WTC11 (cell line): ENCODE measurements at regions not wholly inside any gene's neighbourhood (a gene's known extent, or its start where the extent isn't known, plus 50 kb on each side); places are given as distances from the start of the nearest gene placed in this dataset.

Source experiments
- ATAC-seq: fragments of 200-7000 bp; cut with Tn5 transposase; 2 replicates; pipeline ENCODE4 v1.10.0; 2021; ENCODE audit warnings: mild to moderate bottlenecking, moderate library complexity
- CTCF ChIA-PET: fragments of 300-600 bp; sonication (Branson Sonifier 250); formaldehyde crosslinking; loops from one replicate; lab custom pipeline; 2021; ENCODE audit warnings: antibody characterized with exemption; lab: Charles Lee
- POLR2A ChIA-PET: fragments of 350-600 bp; sonication (Branson Sonifier 250); formaldehyde crosslinking; loops from one replicate; lab custom pipeline; 2021; ENCODE audit warnings: antibody characterized with exemption; lab: Charles Lee
- DNase-seq: peaks from one replicate; pipeline ENCODE4 v3.0.0; 2021; ENCODE audit warnings: low spot score
- H3K27ac Mint-ChIP-seq: 2 replicates; pipeline ENCODE4 v1.8.0; 2021; ENCODE audit warnings: mixed read lengths
- H3K27me3 Mint-ChIP-seq: 2 replicates; pipeline ENCODE4 v1.8.0; 2021; ENCODE audit warnings: low read depth, mild to moderate bottlenecking, moderate library complexity, mixed read lengths
- H3K36me3 Mint-ChIP-seq: 2 replicates; pipeline ENCODE4 v1.8.0; 2021; ENCODE audit warnings: mixed read lengths
- H3K4me1 Mint-ChIP-seq: 2 replicates; pipeline ENCODE4 v1.8.0; 2022; ENCODE audit warnings: mixed read lengths
- H3K4me3 Mint-ChIP-seq: 2 replicates; pipeline ENCODE4 v1.8.0; 2021; ENCODE audit warnings: mild to moderate bottlenecking, moderate library complexity, mixed read lengths
- H3K9me3 Mint-ChIP-seq: 2 replicates; pipeline ENCODE4 v1.8.0; 2021; ENCODE audit warnings: mixed read lengths
- ATF3 ChIP-seq: sonication (generic); formaldehyde crosslinking; conservative IDR thresholded peaks from 2 replicates; pipeline ENCODE4 v1.8.1; 2022; ENCODE audit warnings: mild to moderate bottlenecking, missing genetic modification reagents
- CTCF ChIP-seq: fragments of 200-600 bp; IDR thresholded peaks from 2 replicates; pipeline ENCODE4 v1.8.0; 2022; ENCODE audit warnings: antibody characterized with exemption
- ERG ChIP-seq: fragments of 250-450 bp; sonication (Bioruptor Pico); IDR thresholded peaks from 2 replicates; pipeline ENCODE4 v1.8.0; 2021; ENCODE audit warnings: mild to moderate bottlenecking
- ESRRA ChIP-seq: sonication (generic); formaldehyde crosslinking; IDR thresholded peaks from 2 replicates; pipeline ENCODE4 v1.8.1; 2022; ENCODE audit warnings: mild to moderate bottlenecking, missing genetic modification reagents, borderline replicate concordance
- FOXP4 ChIP-seq: sonication (generic); formaldehyde crosslinking; IDR thresholded peaks from 2 replicates; pipeline ENCODE4 v1.8.0; 2022; ENCODE audit warnings: mild to moderate bottlenecking, missing genetic modification reagents
- KAT7 ChIP-seq: sonication (generic); formaldehyde crosslinking; IDR thresholded peaks from 2 replicates; pipeline ENCODE4 v1.8.1; 2023; ENCODE audit warnings: missing genetic modification reagents, mild to moderate bottlenecking, borderline replicate concordance
- NR3C1 ChIP-seq: sonication (generic); formaldehyde crosslinking; conservative IDR thresholded peaks from 2 replicates; pipeline ENCODE4 v1.8.1; 2023; ENCODE audit warnings: low read depth, mild to moderate bottlenecking, missing genetic modification reagents
- PRDM15 ChIP-seq: sonication (generic); formaldehyde crosslinking; IDR thresholded peaks from 2 replicates; pipeline ENCODE4 v1.8.0; 2022; ENCODE audit warnings: missing genetic modification reagents
- SP1 ChIP-seq: sonication (generic); formaldehyde crosslinking; conservative IDR thresholded peaks from 2 replicates; pipeline ENCODE4 v1.8.1; 2022; ENCODE audit warnings: missing genetic modification reagents
- USF2 ChIP-seq: sonication (generic); formaldehyde crosslinking; IDR thresholded peaks from 2 replicates; pipeline ENCODE4 v1.8.1; 2023; ENCODE audit warnings: mild to moderate bottlenecking, missing genetic modification reagents, moderate library complexity
- ZBTB21 ChIP-seq: sonication (generic); formaldehyde crosslinking; IDR thresholded peaks from 2 replicates; pipeline ENCODE4 v1.8.1; 2023; ENCODE audit warnings: mild to moderate bottlenecking, missing genetic modification reagents, borderline replicate concordance
- ZMAT4 ChIP-seq: fragments of 250-450 bp; sonication (Bioruptor Pico); IDR thresholded peaks from 2 replicates; pipeline ENCODE4 v1.9.0; 2021; ENCODE audit warnings: mild to moderate bottlenecking
- ZNF121 ChIP-seq: sonication (generic); formaldehyde crosslinking; IDR thresholded peaks from 2 replicates; pipeline ENCODE4 v1.8.0; 2023; ENCODE audit warnings: missing genetic modification reagents
- ZNF232 ChIP-seq: sonication (generic); formaldehyde crosslinking; IDR thresholded peaks from 2 replicates; pipeline ENCODE4 v1.8.0; 2022; ENCODE audit warnings: mild to moderate bottlenecking, missing genetic modification reagents

GRCh38 chr3:195012100-195012499 lies 258.9 kb downstream of the XXYLT1 start (continued):
- TF ChIP-seq PRDM15 (no peak), NR3C1 (CRISPR knock-in tag) (no peak), KAT7 (no peak), ZNF121 (CRISPR knock-in tag) (no peak), CTCF (no peak), ATF3 (CRISPR knock-in tag) (no peak), USF2 (no peak), ZMAT4 (CRISPR knock-in tag) (no peak)

- CTCF ChIA-PET, result interaction anchor here (0.7 to 1.9 kb wide), 3 partner anchors 22 to 325 kb away, joined by 3 to 5 read pairs (median 4); no protein-coding TSS in a partner anchor
- peaks cover 7% of the 10 kb centered on the region; the same call in 1 of the 2 replicates for H3K27me3 Mint-ChIP-seq
- TF ChIP-seq ZBTB21 (CRISPR knock-in tag), result no peak
- no peak for TF ChIP-seq FOXP4 (CRISPR knock-in tag)
- no peak for TF ChIP-seq ZNF232
- no peak for TF ChIP-seq ERG (CRISPR knock-in tag)
- TF ChIP-seq ESRRA (CRISPR knock-in tag), result no peak
- TF ChIP-seq ATF3 (CRISPR knock-in tag), result no peak
- TF ChIP-seq SP1, result no peak
Observed at GRCh38 chr3:195012571-195012970, 258.4 kb downstream of the XXYLT1 start.

More at GRCh38 chr3:195012571-195012970, 258.4 kb downstream of the XXYLT1 start:
- DNase-seq (no peak), ATAC-seq (no peak)
- Mint-ChIP-seq H3K27ac (no peak overlapping the region), H3K36me3 (peaks cover 20% of the 10 kb centered on the region), H3K9me3 (peaks cover 29% of the 10 kb centered on the region), H3K4me1 (peaks cover 16% of the 10 kb centered on the region), H3K4me3 (no peak overlapping the region)
- POLR2A ChIA-PET, result no interaction called here
